ENCODE measurements at regions not wholly inside any gene's neighbourhood (a gene's known extent, or its start where the extent isn't known, plus 50 kb on each side); places are given as distances from the start of the nearest gene placed in this dataset.
"Not testable (repeated sequence)": the region's sequence is repeated elsewhere in the genome, so short reads cannot be mapped to it uniquely, and the experiment has no call there.

DNA sequence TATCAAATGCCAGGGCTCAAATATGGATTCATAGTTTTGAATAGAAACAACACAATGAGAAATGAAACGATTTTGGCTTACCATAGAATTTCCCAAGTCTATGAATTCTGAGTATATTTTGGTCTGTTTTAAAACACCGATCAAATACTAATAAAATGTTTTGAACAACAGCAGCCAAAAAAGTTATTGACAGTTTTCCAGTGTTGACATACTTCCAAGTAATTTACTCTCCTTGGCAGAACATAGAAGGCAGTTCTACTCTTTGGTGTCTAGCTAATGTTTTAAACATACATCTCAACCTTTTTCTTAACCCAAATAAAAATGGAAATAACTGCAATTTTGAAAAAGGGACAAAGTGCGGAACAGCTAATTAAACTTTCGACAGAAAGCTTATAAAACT, 1419.8 kb downstream of the ADGRL3 start:
- no peak for DNase-seq

DNA sequence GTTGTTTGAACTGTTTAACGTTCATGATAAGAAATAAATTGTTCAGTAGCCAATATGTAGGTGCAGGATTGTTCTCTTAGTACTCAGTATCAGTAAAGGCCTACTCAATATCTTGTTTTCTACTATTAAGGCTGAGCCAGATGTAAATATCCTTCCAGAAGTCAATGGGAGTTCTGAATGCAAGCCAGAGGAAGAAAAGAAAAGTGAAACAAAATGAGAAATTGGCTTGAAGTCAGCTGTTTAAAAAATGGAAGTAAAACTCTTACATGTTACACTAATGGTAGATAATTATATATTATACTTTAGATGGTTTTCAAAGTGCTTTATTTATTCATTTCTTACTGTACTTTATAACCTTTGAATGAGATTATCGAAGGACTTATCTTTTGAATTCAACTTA, 1417.9 kb downstream of the ADGRL3 start:
- DNase-seq, result no peak

DNA sequence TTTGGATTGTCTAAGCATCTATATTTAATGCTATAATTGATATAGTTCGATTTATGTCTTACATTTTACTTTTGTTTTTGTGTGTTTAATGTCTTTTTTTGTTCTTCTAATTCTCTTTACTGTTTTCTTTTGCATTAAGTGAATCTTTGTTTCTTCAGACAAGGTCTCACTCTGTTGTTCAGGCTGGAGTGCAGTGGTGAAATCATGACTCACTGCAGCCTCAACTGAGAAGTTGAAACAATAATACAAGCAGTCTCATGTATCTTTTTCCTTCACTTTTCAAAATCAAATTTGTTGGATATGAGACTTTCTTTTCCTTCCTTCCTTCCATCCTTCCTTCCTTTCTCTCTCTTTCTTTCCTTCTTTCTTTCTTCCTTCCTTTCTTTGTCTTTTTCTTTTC, 1401.6 kb downstream of the ADGRL3 start:
- DNase-seq, result no peak

DNA sequence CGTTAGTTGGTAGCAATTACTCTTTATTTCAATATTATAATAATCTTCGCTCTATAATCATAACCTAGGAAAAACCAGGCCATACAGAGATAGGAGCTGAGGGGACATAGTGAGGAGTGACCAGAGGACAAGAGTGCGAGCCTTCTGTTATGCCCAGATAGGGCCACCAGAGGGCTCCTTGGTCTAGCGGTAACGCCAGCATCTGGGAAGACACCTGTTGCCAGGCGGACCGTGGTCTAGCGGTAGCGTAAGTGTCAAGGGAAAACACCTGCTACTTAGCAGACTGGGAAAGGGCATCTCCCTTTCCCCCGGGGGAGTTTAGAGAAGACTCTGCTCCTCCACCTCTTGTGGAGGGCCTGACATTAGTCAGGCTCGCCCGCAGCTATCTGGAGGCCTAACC, 1395.1 kb downstream of the ADGRL3 start:
- not testable (repeated sequence) for DNase-seq

DNA sequence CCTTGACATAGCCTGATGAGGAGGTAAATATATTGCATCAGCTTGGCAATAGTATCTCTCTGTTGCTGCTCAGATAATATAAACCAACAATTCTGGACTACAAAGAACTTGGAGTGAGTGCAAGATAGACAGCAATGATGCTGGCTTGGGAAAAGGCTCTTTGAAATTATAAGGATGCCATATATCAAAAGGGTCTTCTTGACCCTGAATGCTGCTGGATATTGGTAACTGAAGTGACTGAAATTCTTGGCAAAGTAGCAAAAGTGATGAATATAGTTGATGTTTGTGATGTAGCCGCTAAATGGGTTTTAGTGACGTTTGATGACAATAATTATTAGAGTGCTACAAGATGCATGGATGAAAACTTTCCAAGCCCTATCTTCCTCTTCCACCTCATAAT, 1391.6 kb downstream of the ADGRL3 start:
- no peak for DNase-seq

DNA sequence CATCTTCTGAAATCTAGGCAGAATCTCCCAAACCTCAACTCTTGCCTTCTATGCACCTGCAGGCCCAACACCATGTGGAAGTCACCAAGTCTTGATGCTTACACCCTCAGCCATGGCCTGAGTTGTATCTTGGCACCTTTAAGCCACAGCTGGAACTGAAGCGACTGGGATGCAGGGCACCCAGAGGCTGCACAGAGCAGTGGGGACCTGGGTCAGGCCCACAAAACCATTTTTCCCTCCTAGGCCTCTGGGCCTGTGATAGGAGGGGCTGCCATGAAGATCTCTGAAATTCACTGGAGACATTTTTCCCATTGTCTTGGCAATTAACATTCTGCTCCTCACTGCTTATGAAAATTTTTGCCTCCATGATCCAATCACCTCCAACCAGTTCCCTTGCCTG, 1388.5 kb downstream of the ADGRL3 start:
- DNase-seq, result no peak

DNA sequence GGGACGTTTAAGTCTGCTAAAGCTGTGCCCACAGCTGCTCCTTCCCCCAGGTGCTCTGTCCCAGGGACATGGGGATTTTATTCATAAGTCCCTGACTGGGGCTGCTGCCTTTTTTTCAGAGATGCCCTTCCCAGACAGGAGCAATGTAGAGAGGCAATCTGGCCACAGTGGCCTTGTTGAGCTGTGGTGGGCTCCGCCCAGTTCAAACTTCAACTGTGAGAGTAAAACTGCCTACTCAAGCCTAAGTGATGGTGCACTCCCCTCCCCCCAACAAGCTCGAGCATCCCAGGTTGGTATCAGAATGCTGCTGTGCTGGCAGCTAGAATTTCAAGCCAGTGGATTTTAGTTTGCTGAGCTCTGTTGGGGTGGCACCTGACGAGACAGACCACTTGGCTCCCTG, 1371.4 kb downstream of the ADGRL3 start:
- no peak for DNase-seq

DNA sequence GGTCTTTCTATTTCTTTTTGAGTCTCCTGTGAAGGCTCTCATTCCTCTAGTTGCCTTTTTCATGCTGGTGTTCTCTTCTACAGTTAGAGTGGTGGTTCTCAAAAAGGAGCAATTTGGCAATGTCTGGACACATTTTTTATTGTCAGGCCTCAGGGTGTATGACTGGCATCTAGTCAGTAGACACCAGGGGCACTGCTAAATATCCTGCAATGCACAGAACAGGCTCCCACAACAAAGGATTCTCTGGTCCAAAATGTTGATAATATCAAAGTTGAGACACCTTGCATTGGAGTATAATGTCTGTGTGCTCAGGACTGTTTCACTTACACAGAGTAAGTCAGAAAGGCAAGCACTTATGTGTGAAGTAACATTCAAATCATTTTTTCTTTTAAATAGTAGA, 1360.7 kb downstream of the ADGRL3 start:
- DNase-seq, result no peak

DNA sequence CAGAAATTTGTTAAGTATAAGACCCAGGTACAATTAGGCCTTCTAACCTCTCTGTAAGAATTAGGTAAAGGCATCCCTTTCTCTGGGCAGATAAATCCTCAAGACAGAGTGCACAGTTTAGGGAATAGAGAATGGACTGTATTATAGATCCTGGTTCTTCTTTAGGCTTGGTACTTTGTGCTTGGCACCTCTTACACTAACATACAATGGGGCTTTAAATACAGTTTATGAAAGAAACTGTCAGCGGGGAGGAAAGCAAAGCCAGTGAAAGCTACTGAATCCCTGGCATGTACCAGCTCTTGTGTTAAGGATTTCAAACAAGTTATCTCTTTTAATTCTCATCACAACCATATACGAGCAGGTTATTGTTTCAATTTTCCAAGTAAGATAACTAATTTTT, 1350.0 kb downstream of the ADGRL3 start:
- no peak for DNase-seq

DNA sequence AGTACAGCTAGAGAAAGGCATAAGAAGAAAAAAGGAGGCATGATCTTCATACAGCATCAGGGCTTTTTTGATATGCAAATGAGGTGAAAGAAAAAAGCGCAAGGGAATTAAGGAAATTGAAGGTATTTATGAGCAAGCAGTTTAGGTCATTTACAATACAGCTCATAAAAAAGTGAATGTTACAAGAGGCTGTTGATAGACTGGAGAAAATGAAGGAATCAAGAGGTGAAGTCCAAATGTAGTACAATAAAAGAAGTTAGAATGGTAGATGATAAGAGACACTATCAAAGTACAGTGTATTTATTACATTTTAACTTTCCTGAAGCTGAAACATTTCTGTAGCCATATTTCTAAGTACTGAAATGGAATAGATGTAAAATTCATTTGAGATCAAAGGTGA, 1349.5 kb downstream of the ADGRL3 start:
- no peak for DNase-seq

DNA sequence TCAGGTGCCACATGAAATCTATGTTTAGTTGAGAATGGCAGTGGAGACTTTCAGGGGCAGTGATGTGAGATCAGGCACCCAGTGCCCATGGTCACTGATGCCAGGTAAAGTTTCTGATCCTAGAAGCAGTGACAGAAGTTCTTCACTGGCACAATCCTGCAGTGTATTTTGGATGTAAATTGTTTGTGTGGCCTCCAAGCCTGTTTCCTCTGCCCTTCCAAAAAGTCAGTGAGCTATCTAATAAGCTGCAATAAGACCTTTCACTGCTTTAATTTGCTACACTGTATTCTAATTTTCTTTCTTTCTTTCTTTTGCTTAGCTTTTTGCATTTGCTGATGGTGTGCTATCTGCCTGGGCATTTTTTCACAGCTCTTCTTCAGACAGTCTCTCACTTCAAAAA, 1348.6 kb downstream of the ADGRL3 start:
- DNase-seq, result no peak

DNA sequence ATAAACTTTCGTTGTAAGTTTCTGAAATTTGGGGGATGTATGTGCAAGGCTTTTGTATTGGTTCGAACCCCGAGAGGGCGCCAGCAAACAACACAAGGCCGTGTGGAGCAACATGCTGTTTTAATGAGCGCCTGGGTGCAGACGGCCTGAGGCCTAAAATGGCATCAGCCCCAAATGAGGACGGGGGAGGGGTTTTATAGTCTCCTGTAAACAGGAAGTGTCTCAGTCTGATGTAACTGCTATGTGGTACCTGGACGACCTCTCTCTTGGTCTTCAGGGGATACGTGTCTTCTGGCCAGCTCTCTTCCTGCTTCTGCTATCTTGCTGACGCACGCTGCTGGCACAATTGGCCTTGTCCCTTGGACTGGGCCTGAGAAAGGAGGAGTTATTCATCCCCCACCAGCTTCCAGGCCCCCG, 1348.0 kb downstream of the ADGRL3 start:
- DNase-seq, result peak; percentile 33

DNA sequence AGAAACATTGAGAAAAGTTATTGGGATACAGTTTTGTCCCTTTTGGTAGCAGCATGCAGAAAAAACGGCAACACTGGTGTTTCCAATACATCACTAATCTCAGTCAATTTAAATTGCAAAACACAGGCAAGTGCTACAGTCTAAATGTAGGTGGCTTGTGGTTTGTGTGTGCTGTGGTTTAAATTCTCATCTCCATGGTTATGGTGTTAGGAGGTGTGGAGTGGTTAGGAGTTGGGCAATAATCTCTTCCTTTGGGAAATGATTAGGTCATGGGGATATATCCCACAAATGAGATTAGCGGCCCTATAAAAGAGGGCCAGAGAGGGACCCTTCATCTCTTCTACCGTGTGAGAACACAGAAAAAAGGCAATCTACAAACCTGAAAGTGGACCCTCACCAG, 1344.3 kb downstream of the ADGRL3 start:
- DNase-seq, result no peak

DNA sequence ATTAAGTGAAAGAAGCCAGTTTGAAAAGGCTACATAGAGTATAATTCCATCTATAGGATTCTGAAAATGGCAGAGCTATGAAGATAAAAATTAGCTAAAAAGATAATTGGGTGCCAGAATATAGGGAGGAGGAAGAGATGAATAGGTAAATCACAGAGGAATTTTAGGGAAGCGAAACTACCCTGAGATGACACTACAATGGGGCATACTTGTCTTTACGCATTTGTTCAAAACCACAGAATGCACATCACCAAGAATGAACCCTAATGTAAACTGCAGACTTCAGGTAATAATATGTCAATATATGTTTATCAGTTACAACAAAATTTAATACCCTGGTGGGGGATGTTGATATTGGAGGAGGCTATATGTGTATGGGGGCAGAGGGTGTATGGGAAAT, 1342.9 kb downstream of the ADGRL3 start:
- no peak for DNase-seq

DNA sequence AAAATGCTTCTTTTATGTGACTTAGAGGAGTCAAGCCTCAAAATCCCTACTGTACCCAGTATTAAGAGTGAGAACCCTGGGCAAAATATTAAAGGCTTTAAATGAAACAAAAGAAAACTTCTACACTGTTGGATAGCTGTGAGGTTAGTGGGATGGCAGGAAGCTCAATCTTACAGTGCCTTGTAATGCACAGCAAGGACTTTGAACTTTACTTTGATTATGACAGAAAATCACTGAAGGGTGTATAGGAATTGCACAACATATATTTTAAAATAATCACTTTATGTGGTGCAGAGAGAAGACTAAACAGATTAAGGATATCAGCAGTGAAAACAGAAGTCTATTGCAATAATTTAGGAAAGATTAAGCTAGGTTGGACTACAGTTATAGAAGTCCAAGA, 1333.4 kb downstream of the ADGRL3 start:
- DNase-seq, result no peak

DNA sequence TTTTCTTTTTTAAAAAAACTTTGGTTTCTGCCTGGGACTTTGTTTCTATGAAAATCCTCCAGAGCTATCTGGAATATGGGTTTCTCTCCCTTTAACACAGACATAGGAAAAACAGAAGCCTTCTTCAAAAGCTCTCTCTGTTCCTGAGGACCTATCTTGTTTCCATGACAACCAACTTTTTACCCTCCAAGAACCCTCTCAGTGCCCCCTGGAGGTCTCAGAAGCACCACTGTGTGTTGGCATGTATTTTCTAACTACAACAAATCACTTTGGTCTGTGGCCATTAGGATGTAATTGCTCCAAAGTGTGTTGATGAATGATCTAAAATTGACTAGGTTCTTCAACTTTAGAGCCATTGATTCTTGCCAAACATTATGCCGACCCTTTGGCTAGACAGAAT, 1331.6 kb downstream of the ADGRL3 start:
- DNase-seq, result no peak

DNA sequence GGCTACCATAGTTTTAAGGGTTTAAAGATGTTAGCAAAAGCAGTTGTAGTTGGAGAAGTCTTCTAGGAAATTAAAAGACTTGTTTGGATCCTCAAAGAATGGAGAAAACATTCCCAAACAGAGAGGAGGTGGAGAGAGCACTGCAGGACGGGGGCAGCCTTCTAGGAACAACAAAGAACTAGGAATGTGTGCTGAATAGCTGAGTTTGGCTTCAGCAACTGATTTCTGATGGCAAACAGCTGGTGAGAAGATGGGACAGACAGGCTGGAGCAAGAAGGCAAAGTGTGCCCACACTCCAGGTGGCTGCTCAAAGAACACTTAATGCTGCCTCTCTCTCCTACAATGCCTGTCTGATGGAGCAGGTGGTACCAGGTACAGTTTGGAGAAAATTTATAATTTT, 1331.1 kb downstream of the ADGRL3 start:
- no peak for DNase-seq

DNA sequence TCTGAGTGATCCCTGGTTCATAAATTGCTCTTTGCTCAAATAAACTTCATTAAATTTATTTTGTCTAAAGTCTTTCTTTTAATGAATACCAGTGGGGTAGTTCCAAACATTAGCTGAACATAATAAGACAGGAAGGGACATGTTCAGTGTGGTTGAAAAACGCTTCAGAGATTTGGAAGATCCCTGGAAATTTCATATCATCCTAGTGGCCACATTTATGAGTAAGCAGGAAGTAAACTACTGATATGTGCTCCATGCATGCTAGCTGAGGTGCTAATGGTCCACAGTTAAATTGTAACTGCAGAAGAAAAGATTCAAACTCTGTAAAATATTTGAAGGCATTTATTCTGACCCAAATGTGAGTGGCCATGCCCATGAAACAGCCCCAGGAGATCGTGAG, 1328.7 kb downstream of the ADGRL3 start:
- DNase-seq, result no peak

DNA sequence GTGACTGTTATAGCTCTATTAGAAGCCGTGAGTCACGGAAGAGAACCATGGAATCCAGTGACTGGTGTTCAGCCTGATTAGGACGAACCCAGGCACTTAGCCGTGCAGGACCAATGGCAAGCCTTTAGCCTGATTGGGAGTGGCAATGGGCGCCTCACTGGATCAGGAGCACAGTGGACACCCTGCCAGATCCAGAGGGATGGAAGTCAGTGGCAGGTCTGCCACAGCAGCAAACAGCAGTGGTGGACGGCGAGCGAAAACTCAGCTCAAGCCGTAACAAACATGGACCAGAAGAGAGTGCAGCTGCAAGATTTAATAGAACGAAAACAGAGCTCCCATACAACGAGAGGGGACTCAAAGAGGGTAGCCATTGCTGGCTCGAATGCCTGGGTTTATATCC, 1326.5 kb downstream of the ADGRL3 start:
- DNase-seq, result no peak

DNA sequence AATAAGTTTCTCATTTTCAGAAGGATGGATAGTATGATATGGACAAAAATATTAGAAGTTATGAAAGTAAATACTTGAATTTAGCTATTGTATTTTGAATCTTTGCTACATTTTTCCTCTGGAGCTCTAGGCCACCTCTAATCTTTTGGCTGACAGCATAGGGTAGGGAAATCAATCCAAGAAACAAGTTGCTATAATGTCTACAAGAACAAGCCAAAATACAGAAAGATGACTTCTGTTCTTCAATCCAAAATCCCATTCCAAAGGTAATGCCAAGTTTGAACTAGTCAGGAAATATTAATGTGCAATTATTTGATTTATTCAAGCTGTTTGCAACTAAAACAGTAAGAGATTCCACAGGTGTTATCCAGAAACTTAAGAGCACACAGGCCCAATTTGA, 1323.1 kb downstream of the ADGRL3 start:
- no peak for DNase-seq

DNA sequence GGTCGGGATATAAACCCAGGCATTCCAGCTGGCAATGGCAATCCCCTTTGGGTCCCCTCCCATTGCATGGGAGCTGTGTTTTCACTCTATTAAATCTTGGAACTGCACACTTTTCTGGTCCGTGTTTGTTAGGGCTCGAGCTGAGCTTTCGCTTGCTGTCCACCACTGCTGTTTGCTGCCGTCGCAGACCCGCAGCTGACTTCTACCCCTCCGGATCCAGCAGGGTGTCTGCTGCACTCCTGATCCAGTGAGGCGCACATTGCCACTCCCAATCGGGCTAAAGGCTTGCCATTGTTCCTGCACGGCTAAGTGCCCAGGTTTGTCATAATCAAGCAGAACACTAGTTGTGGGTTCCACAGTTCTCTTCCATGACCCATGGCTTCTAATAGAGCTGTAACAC, 1322.1 kb downstream of the ADGRL3 start:
- no peak for DNase-seq

DNA sequence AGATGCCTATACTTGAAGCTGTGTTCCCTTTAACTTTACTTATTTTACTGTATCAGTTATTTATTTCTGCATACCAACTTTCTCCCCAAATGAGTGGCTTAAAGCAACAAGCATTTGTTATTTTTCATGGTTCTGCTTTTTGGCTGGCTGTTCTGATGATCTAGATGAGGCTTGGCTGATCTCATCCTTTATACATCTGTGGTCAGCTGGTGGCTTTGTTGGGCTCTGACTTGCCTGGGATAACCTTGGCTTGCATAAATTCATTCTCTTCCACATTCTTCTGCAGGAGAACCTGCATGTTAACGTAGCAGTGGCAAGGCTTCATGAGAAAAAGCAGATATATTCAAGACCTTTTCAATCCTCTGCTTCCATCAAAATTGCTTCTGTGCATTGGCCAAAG, 1317.6 kb downstream of the ADGRL3 start:
- no peak for DNase-seq

DNA sequence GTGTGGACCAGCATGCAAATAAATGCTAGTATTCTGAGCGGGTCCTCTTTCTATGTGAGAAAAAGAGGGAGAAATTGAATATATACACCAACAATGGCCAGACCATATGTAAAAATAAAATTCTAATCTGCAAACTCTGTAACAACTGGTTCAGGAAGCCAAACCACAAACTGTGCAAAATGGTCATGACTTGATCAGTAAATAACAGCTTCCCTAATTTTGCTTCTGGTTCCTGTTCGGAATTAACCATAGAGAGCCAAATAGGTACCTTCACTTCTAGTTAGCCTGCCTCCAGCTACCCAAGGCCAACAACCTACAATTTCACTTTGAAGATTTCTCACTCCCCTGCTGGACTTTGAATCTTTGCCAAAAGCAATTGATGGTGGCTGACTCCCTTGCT, 1313.2 kb downstream of the ADGRL3 start:
- DNase-seq, result no peak

DNA sequence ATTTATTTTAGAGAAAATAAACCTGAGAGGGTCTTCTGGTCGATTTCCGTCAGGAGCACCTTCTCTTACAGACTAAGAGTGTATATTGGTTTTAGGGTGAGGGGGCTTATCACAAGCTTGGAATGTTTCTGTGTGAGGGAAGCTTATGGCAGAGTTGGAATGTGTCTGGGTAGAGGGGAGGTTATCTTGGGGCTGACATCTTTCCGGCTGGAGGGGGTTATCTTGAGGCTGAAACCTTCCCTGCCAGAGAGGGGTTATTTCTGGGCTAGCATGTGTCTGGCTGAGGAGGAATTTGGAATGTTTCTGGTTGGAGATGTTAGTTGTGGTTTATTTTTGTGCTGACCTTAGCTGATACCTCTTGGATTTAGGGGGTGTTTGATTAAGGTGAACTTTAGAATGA, 1312.1 kb downstream of the ADGRL3 start:
- no peak for DNase-seq

DNA sequence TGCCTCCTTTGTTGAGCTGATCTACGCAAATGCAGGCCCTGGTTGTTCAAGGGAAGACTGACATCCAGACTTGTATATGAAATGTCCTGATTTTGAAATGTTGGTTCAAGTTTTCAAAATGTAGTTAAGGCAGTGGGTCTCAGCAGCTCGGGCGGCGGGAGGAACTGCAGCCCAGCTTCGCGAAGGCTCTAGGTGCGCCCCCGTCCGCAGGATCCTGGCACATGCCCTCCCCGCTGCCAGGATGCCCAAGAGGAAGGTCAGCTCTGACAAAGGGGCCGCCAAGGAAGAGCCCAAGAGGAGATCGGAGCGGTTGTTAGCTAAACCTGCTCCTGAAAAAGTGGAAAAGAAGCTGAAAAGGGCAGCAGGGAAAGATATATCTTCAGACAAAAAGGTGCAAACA, 1310.1 kb downstream of the ADGRL3 start:
- no peak for DNase-seq

DNA sequence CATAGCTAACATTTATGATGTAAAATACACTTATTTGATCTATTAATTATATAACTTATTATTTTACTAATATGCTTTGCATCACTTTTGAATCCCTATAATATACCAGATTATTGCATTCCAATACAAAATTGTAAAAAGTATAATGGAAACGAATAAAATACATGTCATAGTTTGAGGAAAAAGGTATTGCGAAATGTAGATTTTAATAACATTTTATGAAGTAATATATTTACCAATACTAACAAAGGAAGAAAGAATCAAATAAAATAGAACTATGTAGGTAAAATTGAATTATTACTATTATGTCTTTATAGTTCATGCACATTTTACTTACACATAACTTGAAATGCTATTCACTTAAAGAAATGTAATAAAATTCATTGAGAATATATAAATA, 1300.2 kb downstream of the ADGRL3 start:
- no peak for DNase-seq
